NCI-H446 (cell line): ENCODE measurements at regions not wholly inside any gene's neighbourhood (a gene's known extent, or its start where the extent isn't known, plus 50 kb on each side); places are given as distances from the start of the nearest gene placed in this dataset.
"Not testable (repeated sequence)": the region's sequence is repeated elsewhere in the genome, so short reads cannot be mapped to it uniquely, and the experiment has no call there.

Experiments
- DNase-seq, 2 experiments: peaks; one replicate each; lab custom pipeline; 2025; lab: John Stamatoyannopoulos, UW

- DNase-seq: no peak
These were observed 214.8 kb upstream of the ADO start for GRCh38 chr10:62589689-62590088.

DNA sequence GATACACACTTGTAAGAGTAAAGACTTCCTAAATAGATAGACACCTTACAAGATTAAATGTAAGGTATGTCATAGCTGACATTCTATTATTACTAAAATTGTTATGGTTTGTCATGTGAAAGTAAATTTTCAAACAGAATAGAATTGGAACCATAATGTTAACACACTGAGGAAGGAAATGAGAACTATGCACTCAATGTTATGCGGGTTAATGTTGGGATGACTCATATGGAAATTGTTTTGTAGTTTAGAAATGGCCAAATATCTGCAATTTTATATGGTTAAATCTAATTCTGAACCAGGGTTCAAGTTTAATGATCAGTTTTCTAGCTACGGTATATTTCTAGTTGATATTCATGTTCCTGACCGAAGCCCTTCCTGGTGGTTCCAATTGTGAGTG is 214.2 kb upstream of the ADO start:
- no peak for DNase-seq

DNA sequence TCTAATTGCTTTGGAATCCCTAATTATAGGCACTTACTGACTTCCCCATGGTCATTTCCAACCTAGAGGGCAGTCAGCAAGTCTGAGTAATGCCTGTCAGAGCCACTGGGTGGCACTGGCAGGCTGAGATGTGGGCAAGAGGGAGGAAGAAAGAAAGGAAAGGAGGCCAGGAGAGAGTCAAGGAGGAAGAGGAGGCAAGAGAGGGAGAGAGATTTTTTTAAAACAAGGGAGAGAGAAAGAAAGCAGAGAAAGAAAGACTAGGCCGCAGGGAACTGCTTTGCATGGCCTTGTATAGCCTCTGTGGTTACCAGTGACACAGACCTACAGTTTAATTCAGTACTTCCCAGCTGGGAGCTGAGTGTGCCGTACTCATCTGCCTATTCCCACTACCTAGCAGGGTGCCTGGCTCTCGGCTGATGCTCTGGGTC is 210.4 kb upstream of the ADO start:
- peak; percentile 16 to 31 for DNase-seq

- DNase-seq: no peak
These were observed 207.3 kb upstream of the ADO start for GRCh38 chr10:62597226-62597625.

DNA sequence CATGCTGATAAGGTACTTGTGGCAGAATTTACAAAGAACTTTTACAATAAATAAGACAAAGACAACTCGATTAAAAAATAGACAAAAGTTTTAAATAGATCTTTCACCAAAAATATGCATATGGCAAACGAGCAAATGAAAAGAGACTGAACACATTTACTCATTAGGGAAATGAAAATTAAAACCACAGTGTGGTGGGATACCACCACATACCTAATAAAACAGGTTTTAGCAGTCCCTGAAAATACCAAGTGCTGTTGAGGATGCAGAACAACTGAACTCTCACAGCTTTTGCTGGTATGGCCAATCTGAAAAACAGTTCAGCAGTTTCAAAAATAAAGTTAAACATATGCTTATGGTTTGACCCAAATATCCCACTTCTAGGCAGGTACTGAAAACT is 205.4 kb upstream of the ADO start:
- no peak for DNase-seq

- DNase-seq: not testable (repeated sequence)
These were observed 198.0 kb upstream of the ADO start for GRCh38 chr10:62606551-62606950.

DNA sequence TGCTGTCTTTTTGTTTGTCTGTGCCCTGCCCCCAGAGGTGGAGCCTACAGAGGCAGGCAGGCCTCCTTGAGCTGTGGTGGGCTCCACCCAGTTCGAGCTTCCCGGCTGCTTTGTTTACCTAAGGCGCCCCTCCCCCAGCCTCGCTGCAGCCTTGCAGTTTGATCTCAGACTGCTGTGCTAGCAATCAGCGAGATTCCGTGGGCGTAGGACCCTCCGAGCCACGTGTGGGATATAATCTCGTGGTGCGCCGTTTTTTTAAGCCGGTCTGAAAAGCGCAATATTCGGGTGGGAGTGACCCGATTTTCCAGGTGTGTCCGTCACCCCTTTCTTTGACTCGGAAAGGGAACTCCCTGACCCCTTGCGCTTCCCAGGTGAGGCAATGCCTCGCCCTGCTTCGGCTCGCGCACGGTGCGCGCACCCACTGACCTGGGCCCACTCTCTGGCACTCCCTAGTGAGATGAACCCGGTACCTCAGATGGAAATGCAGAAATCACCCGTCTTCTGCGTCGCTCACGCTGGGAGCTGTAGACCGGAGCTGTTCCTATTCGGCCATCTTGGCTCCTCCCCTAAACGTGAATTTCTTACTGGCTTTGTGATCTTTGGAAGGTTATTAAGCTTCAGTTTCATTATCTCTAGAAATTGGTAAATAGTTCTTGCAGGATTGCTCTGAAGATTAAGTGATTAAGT is 196.2 kb upstream of the ADO start:
- not testable (repeated sequence) for DNase-seq

GRCh38 chr10:62610649-62611229 is 193.8 kb upstream of the ADO start:
- peak in 1 of 2 experiments; percentile 42 for DNase-seq

DNA sequence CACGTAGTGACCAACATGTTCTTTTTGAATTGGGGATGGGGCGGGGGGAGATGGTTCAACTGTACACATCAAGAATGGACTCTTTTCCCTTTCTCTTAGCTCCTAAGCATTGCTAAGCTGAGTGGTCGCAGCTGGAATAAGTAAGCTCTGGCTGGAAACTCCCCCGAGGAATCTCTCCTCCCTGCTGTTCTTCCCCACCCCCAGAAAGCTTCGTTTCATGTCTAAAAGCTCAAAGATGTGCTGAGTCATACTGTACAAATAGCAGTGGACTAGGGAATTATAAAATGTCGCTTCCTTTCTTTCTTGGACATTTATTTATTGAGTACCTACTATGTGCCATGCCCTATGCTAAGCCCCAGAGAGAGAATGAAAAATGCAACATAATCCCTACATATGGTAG is 191.1 kb upstream of the ADO start:
- DNase-seq: no peak

DNA sequence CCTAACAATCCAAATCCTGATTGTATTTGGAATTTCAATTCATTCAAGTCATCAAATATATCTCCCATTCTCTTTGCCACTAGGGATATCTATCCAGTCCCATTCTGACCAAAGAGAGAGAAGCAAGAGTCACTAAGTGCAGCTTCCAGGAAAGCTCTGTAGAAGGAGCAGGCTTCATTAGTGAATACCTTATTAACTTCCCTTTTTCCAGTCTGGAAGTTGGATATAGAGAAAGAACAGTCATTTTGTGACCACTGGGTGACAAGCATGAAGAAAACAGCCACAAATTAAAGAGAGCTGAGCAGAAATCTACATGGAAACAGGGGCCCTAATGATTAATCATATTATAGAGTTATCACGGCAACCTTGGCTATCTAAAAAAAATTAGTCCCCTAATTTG is 190.7 kb upstream of the ADO start:
- no peak for DNase-seq

DNA sequence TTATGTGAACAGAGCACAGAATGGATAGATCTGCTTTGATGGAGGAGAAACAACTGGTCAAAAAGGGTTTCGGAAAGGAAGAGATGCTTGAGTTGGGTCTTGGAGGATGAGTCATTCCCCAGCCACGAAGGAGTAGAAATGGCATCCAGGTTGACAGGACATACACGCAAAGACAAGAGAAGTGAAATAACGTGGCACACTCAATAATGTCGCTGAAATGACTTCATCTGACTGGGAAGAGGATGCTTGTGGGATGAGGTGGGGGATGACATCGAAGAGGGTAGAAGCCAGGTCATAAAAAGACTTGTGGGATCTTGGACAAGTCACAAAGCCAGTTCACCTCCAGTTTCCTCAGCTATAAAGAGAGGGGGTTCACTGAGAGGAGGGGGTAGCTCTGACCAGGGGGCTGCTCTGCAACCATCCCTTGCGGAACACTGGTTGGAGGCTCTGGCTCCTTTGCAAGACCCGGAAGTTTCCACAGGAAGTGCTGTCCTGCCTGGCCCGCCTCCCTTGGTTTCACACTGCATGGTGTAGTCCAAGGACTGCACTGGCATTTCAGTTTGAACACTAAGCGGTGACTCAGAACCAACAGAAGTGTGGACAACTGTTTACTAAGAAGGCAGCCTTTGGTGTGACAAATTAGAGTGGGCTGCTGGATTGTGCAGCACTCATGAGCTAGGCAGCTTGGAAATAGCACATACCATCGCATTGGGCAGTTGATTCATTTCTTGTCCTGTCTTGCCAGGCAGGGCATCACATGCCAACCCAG is 189.9 kb upstream of the ADO start:
- DNase-seq: no peak

GRCh38 chr10:62616885-62617590 is 187.5 kb upstream of the ADO start:
- DNase-seq: no peak

DNA sequence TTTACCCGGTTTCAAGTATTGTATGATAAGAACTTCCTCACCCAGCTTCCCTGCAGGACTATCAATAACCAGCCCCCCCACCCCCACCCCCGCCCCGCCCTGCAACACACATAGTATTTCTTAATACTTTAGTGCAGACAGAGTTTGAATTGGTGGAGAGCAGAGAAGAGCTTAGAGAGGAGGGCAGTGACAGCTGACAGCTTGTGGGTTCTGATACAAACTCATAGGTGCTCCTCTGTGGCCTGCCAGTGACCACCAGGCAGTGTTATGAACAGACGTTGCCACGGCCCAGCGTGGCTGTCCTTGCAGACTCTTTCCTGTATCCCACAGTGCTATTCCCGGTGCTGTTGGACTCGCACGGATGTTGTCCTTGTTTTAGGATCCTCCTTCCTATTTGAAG is 186.9 kb upstream of the ADO start:
- no peak for DNase-seq

- DNase-seq: no peak
These were observed 186.5 kb upstream of the ADO start for GRCh38 chr10:62618054-62618453.

DNA sequence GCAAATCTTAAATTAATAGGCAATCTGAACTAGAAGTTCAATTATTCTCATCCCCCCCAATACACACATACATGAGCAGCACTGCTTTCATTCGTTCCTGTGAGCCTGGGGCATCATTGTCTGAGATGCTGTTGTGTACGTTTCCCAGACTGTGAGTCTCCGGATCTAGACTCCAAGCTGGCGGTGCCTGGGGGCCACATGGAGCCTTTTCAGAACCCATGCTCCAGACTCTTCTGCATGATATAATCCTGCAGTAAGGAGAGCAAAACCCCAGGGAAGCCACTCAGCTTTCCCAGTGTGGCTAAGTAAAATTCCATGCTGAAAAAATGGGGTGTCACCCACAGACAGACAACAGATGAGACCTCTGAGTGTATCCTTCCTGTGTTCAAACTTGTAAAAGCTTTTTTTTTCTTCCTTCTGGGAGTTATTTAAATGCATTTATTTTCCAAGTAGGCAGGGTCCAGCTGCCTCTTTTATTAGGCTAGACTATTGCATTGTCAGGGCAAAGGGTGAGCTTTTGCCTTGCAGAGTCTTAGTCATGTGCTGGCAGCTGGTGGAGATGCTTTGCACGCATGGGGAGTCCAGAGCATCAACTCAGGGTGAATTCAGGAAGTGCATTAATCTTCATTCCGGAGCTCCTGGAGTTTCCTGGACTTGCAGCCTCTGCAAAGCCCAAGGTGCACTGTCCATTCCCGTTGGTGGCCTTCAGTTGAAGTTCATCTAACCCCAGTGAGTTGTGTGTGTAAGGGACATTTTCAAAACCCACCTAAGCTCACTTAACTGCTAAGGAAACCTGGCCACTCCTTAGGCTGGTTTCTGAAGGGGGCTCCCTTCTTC is 185.7 kb upstream of the ADO start:
- no peak for DNase-seq

DNA sequence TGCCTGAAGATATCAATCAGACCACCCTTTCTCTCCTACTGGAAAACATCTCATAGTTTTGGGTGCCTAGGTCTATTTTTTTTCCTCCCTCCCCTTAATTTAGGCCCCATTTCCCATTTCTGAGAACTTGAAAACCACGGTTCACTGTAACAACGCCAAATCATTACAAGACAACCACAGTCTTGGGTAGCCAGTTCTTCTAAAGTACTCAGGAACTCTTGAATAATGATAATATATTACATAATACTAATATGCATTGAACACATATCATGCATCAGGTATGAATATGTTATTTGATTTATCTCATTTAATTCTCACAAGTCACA is 185.1 kb upstream of the ADO start:
- DNase-seq: no peak

- DNase-seq: no peak
These were observed 184.0 kb upstream of the ADO start for GRCh38 chr10:62620491-62620890.

GRCh38 chr10:62623223-62623622 is 181.3 kb upstream of the ADO start:
- no peak for DNase-seq

DNA sequence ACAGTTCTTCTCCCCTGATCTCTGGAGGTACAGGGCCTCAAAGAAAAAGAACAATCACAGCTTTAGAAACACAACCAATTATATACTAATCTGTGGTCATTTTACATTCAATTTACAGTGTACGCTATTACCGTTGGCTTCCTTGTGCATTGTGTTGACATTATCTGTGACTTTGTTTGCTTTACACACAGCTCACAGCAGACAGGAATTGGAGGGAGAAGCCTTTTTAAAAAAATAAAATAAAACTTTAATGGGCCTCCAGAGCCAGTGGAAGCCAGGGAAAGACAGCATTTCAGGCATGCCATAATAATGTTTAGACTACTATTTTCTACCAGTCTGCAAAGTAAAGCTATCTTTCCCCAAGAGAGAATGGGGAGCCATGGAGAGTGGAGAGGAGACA is 179.0 kb upstream of the ADO start:
- DNase-seq: no peak

GRCh38 chr10:62626079-62626478 is 178.4 kb upstream of the ADO start:
- DNase-seq: no peak

- DNase-seq: no peak
These were observed 177.7 kb upstream of the ADO start for GRCh38 chr10:62626817-62627216.

GRCh38 chr10:62627983-62628382 is 176.5 kb upstream of the ADO start:
- no peak for DNase-seq
